ENCODE measurements at regions not wholly inside any gene's neighbourhood (a gene's known extent, or its start where the extent isn't known, plus 50 kb on each side); places are given as distances from the start of the nearest gene placed in this dataset.

DNA sequence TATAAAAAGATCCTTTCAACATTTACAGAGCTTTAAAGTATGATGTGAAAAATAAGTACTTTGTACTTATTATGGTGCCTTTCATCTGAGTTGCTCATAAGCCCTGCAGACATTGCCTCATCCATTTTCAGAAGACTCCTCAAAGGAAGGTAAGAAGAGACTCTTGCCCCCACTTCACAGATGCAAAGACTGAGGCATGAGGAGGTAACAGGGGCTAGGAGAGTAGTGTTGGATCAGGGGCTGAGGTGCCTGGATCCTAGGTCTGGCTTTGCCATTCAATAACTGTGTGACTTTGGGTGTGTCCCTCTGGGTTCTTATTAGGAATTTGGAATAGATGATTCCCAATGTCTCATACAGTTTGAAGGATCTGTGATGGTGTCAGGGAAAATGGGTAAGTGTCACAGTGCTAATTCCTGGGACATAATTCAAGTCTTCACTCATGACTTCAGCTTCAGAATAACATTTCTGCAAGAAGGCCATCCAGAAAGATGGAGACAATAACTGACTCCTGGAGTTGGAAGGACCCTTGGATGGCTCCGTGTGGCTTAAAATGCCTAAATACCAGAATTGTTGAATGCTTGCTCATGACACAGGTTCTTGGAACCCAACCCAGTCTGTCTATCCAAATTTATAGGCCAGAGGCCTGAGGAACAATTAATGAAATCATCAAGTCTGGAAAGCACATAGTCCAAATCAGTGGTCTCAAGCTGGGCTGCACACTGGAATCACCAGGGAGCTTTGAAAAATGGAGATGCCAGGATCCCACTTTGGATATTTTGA lies 93.1 kb upstream of the RUNX1 start:
- DNase-seq (ENCODE audit: low read depth in 4 of 4, low spot score in 3 of 4), result no peak

DNA sequence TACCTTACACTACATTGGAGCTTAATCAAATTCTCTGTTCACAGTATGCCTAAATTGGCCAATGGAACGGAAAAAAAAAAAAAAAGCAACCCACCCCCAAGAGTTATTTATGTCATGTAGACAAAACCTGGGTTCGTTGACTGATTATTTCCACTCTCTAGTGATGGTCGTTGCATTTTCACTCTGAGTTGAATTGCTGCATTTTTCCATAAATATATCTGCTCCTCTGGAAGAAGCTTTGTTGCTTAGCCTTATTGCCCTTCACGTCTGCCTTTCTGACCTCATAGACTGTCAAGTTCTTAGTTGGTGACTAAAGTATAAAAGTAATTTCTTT lies 90.2 kb upstream of the RUNX1 start:
- no peak for DNase-seq (ENCODE audit: low read depth in 4 of 4, low spot score in 3 of 4)

DNA sequence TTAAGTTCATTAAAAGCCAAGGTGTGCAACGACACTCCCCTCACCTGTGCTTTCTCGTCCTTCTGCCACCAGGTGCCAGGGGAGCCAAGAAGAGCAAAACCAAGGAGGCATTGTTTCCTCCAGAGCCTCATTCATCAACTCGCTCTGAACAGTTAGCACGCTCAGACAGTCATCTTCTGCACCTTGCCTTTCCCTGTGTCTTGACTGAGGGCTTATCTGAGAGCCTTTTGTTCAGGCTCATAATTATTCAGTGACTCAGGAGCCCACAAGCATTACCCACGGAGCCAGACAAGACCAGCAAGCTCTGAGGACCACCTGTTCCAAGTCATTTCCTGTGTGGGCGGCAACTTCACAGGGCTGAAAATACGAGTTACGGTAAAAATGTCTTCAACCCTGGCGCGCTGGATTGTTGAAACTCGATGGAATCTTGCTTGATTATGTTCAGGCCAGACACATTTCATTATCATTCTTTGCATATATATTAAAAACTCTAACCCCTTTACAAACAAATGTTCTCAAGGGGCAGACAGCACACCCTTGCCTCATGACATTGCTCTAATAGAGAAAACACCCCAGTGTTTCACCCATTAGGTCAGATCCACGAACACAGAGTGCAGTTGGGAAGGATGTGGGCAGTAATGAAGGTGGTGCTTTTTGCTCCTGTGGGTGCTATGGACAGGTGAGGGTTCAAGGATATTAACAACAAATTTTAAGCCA lies 89.7 kb upstream of the RUNX1 start:
- no peak for DNase-seq (ENCODE audit: low read depth in 4 of 4, low spot score in 3 of 4)

DNA sequence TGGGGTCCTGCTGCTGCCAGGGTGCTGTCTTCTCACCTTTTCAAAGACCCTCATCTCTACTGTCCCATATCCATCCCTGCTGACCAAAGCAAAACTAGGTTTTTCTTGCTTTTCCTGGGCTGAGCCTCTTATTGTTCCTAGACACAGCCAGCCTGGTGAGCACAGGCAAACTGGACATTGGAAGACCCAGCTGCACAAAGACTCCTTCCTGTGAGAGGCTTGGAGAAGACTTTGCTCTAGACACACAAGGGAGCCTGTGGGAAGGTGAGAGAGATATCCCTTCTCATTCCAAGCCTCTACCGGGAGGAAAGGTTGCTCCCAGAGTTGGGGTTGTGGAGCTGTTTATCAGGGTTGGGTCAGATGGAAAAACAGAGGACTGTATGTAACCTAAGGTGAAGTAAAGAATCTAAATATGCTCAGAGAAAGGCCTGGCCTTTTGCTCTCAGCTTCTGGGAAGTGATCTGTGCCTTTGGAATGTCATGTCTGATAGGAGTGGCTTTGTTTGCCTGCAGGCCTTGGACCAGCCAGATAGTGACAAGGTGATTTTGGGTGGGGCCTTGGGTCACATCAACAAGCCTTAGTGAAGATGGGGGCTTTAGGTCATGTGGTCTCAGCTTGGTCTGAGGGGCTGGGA lies 87.6 kb upstream of the RUNX1 start:
- DNase-seq (ENCODE audit: low read depth in 4 of 4, low spot score in 3 of 4), result no peak

DNA sequence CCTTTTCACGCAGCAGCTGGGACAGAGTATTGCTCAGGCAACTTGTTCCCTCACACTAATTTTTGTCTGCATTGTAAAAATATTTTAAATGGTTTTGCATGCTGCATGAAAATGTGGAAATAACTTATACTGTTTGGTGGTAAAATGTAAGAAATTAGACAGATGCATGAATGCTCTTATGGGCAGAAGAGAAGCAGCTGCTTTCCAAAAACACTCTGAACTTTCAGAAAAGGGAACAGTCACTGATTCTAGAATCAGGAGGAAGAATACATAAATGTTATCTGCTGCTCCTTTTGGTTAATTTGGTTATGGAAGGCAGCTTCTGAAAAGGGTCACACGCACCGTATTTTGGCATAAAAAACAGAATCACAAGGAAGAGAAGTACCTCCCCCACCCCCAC lies 87.0 kb upstream of the RUNX1 start:
- no peak for DNase-seq (ENCODE audit: low read depth in 4 of 4, low spot score in 3 of 4)

DNA sequence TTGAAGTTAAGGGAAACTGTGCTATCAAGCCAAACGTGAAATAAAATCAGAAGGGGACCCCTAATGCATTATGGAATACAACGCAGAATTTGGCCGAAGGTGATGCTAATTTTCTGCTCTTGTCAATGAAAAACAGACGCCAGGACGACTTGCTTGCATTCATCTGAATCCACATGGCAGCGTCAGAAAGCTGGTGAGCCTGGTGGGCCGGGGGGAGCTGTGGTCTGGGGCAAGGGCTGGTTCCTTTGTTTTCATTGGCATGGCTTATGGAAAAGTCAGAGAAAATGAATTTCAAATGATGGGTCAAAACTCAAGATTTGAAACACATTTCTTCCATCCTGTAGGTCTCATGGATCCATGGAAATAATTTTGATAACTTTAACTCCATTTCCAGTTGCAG lies 86.4 kb upstream of the RUNX1 start:
- DNase-seq (ENCODE audit: low read depth in 4 of 4, low spot score in 3 of 4), result no peak

DNA sequence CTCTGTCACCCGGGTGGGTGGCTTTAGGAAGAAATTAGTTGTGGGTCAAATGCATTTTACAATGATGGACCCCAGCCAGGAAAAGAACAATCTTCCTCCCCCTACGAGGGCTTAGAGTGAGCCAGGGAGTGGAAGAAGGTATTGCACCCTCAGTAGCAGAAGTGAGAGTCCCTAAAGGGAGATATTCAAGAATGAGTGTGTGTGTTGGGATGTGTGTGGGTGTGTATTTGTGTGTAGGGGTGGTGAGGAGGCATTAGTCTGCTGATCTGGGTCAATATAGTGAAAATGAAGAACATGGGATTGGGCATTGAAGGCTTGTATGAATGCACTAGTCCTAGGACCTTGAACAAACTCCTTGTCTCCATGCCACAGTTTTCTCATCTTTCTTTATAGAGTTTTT lies 85.2 kb upstream of the RUNX1 start:
- DNase-seq (ENCODE audit: low read depth in 4 of 4, low spot score in 3 of 4), result no peak

DNA sequence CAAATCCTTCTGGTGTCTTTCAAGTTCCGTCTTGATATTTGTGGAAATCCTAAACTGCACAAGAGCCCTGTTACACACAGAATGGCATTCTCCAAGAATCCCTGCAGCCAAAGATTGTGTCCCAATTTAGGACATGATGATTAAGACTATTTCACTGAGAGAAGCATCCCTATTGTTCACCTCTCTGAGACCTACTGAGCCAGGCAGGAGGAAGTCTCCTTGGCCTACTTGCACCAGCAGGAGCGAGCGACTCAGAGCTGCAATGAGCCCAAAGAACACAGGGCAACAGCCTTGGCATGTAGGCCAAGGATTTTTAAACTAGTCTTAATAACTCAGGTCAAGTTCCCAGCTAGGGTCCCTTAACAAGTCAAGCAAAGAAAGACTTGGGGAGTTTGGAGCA lies 79.4 kb upstream of the RUNX1 start:
- DNase-seq (ENCODE audit: low read depth in 4 of 4, low spot score in 3 of 4), result no peak

DNA sequence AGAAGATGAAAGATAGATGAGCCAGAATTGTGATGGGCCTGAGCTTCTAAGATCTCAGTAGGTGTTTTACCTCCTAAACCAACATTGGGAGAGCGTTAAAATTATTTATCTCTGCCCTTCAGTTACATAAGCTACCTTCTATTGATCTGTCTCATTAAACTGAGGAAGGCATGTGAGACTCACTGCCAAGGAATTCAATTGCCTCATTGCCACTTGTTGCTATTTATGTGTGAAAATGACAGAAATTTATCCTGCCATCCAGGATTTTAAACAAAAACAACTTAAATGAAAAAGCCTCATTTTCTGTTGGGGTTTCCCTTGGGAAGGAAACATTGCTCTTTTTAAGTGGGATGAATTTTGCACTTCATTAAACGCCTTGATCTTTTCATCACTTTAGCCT lies 78.7 kb upstream of the RUNX1 start:
- DNase-seq (ENCODE audit: low read depth in 4 of 4, low spot score in 3 of 4), result no peak

DNA sequence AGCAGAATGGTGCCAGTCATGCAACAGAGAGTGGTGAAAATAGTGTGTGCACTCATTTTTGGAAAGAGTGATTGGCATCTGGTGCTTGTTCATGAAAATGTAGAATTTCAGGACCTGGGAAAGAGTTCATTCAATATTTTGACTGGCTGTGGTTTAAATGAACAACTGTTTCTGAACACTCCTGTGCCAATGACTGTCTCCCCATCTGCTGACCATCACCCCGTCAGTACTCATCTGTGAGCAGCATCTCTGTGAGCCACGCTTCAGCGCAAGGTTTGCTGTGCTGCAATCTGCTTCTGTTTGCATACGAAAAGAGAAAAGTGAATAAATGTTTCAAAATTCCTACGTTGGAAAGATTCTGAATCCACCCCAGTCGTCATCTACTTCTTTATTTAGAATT lies 77.9 kb upstream of the RUNX1 start:
- no peak for DNase-seq (ENCODE audit: low read depth in 4 of 4, low spot score in 3 of 4)

DNA sequence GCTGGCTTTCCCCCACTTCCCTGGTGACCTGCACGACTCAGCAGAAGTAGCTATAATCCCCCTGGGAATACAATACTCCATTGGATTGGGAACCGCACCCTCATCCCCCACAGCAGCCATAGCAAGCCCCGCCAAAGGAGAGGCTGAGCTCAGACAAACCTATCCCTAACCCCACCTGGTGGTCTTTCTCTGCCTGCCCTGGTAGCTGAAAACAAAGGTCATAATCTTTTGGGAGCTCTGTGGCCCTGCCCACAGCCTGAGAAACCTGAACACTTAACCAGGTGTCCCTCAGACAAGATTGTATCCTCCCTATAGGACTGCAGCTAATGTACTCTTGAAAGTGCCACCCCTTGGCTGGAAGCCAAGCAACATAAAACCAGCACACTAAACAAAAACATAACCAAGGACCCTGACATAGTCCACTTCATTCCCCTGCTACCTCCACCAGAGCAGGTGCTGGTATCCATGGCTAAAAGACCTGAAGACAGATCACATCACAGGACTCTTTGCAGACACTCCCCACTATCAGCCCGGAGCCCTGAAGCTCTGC lies 71.6 kb upstream of the RUNX1 start:
- DNase-seq (ENCODE audit: low read depth in 4 of 4, low spot score in 3 of 4), result no peak

DNA sequence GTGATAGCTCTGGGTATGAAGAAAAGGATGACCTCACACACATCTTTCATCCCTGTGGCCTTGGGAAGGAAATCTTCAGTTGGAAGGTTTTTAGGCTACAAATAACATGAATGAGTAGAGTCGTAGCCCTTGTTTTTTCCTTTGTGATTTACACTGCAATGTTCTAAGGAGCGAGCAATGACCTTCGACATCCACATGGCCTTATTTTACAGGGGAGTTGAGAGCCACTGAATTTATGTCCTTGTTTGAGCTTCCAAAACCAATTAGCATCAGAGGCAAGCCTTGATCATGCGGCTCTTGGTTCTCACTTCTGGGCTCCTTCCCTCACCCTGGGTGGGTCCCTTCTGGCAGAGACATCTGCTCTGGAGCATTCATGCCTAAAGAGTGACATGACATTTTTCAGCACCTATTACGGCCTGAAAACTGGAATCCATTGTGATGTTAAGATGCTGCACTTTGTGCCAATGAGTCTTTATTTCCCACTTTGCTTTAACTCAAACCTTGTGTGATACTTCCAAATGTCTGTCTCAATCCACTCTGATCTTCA lies 70.5 kb upstream of the RUNX1 start:
- no peak for DNase-seq (ENCODE audit: low read depth in 4 of 4, low spot score in 3 of 4)

DNA sequence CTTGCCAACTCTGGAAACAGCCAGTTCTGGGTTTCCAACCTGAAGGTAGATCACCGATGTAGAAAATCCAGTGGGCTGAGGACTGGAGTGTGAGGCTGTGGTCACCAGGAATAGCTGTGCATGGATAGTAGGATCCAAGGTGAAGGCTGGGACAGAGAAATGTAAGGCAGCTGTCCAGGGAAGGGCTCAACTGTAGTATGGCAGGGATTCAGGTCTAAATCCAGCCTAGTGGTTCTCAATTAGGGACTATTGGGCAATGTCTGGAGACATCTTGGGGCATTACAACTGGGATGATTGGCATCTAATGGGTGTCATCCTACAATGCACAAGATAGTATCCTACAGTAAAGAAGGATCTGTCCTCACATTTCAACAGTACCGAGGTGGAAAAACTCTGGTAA lies 67.7 kb upstream of the RUNX1 start:
- no peak for DNase-seq (ENCODE audit: low read depth in 4 of 4, low spot score in 3 of 4)

DNA sequence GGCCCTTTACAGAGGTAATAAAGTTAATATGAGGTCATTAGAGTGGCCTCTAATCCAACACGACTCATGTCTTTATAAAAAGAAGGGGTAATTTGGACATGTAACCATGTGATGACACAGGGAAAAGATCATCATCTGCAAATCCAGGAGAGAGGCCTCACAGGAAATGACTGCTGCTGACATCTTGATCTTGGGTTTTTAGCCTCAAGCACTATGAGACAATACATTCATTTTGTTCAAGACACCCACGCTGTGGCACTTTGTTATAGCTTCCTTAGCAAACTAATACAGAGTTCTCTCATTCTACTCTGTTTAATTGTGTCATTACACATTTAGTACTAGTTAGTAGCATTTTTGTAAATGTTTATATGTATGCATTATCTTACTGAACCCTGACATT lies 64.0 kb upstream of the RUNX1 start:
- no peak for DNase-seq (ENCODE audit: low read depth in 4 of 4, low spot score in 3 of 4)

DNA sequence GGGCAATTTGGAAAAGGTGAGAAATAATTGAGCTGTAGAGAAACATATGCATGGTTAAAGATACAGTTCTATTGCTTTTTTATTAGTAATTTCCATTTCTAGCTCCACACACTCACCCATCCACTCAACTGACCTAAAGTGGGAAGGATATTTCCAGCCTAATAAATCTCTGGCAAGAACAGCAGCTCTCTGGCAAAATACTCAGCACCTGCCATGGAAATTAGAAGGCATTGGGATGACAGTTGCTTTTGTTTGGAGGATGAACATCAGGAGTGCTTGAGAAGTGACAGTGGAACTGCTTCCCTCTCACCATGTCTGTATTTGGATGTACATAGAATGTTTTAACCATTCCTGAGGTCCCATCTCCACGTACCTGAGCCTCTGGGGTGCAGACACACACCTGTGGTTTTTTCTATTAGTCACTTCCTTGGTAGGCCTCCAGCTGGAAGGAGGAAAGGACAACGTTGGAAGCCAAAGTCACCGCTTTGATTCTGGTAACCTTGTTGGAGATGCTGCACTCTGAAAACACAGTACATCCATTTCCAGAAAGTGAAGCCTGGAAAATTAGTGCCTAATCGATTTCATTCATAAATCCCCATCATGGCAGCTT lies 62.3 kb upstream of the RUNX1 start:
- DNase-seq (ENCODE audit: low read depth in 4 of 4, low spot score in 3 of 4), result no peak

DNA sequence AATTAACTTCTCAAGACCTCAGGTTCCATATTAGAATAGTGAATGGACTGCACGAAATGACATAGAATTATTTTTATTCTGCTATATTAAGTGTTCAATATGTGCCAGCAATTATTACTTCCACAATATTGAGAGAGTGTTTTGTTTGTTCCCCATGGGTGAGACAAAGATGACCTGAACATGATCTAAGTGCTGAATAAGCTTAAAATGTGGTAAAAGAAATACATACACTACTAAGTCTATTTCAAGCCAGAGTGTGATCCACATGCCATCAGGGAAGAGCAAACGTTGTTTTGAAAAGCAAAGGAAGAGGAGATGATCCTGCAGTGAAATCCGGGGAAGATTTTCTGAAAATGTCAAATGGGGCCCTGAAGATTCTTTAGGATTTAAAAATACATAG lies 59.8 kb upstream of the RUNX1 start:
- no peak for DNase-seq (ENCODE audit: low read depth in 4 of 4, low spot score in 3 of 4)

DNA sequence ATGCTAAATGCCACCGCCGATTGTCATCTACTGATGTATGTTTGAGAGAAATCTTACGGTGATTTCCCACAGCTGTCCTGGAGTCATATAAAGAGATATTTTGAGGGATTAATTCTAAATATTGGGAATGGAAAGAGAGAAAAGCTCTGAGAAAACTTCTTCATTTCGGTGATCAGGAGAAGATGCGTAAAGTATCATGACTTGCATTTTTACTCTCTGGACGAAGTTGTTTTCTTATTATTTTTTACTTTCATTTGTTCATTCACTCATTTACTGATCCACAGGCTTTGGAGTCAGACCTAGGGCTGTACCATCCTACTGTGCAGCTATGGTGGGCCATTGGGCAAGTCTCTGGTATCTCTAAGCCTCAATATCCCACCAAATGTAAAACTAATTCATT lies 58.4 kb upstream of the RUNX1 start:
- DNase-seq (ENCODE audit: low read depth in 4 of 4, low spot score in 3 of 4), result no peak

DNA sequence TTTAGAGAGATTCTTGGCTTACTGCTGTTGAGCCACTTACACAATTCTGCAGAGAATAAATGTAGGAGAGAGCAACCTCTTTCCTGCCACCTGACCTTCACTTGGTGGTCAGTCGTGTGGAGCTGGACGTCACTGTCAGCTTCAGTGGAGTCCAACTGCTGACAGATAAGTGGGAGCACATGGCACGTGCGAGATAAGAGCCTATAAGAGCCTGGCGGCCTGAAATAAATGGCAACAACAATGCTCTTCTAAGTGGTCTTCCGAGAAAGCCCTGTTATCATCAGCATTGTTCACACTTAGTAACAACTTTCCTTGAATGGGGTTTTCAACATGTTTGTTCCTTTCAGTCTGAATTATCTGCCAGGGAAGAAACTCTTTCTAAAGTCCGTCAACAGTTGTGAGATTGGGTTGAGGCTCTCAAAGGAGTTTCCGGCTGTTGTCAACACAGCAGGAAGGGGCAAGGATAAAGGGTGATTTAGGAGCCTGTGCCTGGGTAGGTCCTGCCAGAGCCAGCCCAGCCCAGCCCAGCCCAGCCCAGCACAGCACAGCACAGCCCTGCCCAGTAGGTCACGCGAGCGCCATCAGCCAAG lies 57.2 kb upstream of the RUNX1 start:
- no peak for DNase-seq (ENCODE audit: low read depth in 4 of 4, low spot score in 3 of 4)

DNA sequence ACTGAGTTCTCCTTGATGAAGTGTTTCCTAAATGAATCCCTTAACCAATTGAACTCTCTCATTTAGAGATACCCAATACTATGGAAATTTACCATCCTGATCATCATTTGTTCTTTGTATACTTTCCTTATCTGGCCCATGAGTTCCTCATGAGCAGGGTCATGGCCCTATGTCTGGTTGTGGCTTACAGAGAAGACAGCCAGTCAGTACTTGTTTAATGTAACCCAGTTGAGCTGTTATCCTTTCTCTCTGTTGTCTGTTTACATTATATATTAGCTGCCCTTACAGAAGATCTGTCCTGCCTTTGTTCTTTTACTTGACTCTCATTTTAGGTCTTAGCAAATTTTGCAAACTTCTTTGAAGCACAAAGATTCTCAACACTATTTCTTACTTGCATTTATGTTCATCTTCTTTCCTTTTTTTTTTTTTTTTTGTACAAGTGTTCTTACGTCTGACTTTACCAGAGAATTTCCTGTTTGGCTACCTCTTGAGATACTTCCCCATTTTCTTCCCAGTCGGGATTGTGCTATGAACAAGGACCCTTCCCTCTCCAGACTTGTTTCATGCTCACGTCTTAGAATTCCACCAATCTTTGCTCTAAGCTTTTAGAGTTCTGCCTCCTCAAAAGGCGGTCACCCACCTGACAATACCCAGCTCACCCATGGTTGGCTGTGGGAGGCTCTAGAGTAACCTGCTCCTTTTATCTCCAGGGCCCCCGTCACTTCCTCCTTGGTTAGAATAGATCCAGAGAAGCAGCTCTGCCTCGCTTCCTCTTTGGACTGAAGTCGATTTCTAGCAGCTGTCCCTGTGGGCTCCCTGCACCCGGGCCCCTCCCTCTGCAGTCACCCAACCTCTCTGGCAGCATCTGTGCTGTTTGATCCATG lies 53.6 kb upstream of the RUNX1 start:
- DNase-seq (ENCODE audit: low read depth in 4 of 4, low spot score in 3 of 4), result no peak

DNA sequence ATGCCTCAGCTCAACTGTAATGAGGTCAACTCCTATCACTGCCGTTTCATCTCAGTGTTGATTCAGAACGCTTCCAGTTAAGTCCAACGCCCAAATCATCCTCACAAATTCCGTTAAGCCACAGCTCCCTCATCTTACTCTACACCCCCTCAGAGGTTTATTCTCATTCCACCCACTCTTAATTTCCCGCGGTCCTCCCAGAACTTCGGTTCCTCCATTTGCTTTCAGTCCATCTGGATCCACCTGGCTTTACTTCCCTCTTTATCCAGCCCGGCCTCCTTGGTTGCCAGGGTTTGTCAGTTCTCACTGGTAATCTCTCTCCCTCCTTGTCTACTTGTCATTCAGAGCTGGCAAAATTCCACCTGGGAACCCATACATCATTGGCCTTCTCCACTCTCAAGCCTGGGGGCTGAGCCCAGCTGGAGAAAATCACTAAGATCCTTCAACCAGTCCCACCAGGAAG lies 51.3 kb upstream of the RUNX1 start:
- no peak for DNase-seq (ENCODE audit: low read depth in 4 of 4, low spot score in 3 of 4)

Measured in left renal pelvis (tissue), 4 donors.